Ammon's horn (tissue), 1 donor: ENCODE measurements at regions not wholly inside any gene's neighbourhood (a gene's known extent, or its start where the extent isn't known, plus 50 kb on each side); places are given as distances from the start of the nearest gene placed in this dataset.

Experiments used
- DNase-seq: peaks from one replicate; pipeline ENCODE4 v3.0.0-alpha.2; 2016; ENCODE audit warnings: low spot score

DNA sequence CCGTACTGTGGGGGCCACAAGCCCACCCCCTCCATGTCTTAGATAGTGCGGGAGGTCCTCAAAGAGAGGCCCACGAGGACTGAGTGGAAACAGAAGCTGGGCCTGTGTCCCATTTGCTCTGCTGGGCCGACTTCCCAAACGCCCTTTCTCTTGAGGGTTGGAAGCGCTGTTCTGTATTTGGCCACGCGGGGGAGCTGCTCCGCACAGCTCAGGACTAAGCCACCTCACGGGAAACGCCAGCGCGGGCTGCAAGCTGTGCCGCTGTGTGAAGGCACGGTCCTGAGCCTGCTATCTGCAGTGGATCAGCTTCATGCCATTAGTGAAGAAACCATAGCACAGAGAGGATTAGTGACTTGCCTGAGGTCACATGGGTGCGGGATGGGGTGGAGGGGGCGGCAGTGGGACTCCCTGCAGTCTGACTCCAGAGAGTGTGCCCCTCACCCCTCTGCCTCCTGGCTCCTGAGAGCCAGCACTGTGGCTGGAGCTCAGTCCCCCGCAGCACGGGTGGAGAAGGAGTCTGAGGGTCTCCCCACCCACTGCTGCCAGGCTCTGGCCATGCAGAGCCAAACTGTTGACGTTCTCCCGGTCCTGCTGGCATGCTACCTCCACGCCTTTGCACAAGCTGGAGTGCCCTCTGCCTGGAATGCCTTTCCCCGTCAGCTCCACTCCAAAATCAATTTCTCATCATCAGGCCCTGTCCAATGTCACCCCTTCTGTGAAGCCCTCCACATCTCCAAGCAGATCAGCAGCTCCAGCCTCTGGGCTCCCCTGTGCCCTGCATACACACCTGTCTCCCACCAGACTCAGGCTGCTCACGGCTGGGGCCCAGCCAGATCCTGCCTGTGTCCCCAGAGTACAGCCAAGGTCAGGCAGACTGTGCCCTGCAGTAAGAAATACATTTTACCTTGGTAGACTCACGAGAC, 51.5 kb upstream of the LRRC32 start:
- DNase-seq, result peak; percentile 91

DNA sequence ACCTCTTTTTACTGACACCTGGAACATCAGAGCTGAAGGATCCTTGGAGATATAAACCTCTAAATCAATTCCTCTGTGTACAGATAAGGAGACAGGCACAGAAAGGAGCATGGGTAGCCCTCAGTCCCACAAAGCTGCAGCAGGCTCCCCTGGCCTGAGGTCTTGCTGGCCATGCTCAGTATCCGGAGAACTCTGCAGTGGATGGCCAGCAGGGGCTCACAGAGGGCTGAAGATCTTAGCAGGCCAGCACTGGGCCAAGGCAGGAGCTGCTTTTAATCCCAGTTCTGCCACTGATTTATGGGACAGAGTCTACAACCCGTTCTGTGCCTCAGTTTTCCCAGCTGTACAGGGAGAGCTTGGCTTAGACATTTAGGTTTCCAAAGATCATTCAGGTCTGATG, 52.6 kb upstream of the LRRC32 start:
- no peak for DNase-seq

DNA sequence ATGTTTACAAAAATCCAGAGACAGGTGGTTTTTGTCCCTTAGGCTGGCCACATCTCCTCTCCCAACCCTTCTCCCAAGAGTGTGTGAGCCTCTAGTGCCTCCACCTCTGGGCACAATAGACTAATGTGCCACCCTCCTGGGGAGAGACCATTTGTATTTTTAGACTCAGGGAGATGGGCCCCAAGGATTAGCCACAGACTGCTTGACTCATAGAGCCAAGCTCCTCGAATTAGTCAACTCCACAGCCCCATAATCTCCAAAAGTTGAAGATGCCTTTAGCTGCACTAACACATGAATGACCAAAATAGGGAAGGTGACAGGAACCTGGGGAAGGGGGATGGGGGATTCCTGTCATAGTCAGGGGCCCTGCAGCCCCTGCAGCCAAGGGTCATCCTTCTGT, 53.0 kb upstream of the LRRC32 start:
- no peak for DNase-seq

DNA sequence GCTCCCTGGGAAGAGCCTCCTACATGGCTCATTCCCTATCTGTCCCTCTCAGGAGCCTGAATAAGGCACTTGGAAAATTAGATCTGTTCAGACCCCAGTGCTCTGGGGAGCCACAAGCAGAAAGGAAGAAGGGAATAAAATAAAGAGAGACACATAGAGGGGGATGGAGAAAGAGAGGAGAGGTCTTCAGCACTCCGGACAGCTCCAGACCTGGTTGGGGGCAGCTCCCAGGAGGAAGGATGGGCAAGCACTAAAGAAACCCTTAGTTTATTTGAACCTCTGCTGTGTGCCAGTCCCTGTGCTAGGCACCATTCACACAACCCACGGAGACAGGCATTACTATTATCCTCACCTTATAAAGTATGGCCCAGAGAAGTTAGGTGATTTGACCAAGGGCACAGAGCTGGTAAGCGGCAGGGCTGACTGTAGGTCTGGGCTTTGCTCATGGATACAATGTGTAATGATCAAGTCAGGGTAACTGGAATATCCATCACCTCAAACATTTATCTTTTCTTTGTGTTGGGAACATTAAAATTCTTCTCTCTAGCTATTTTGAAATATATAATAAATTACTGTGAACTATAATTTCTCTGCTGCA, 53.7 kb upstream of the LRRC32 start:
- no peak for DNase-seq

DNA sequence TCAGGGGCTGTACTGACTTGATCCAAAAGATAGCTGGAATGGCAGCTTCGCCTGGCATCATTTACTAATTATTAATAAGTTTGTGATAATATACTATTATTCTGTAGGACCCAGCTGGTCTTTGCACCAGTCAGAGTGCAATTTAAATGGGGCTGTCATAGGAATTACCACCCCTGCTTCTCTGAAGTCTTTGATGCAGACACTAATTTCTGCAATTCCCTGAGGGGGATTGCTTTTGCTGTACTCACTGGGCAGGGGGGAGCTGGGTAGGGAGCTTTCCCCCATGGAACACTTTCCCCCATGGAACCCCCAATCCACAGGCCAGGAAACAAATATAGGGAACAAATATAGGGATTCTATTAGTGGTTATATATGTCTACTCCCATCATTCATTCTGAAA, 54.9 kb upstream of the TSKU start:
- DNase-seq, result no peak

DNA sequence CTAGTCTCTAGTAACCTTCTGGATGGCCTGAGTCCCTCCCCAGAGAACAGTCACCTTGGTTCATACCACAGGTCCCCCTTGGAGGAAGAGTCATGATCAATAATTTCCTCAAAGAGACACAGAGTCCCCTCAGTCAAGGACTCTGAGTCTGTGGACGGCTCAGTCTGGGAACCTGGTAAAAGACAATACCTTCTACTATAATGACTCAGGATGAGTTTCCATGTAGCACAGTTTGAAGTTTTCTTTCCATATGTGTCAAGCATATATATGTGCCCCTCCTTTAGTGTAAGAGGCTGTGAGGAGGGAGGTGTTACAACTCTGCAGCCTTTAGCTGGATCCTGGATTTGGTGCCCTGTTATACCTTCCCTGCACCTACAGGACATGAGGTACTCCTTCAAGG, 54.4 kb upstream of the TSKU start:
- DNase-seq, result no peak

DNA sequence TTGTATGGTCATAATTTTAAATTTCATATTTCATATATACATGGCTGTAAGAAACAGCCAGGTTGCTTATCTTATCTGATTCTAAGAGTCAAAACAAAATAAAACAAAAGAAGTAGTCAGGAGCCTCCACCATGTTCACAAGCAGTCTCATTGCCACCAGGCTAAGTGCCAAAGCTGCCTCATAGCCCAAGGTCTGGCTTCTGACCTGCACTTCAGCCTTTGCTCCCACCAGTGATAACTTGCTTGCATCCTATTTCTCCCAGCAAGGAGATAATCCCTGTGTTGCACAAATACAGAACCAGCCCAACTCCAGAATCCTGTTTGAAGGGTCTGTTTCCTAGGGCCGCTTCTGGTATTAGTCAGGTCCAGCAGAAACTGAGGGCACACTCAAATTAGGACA, 53.9 kb upstream of the TSKU start:
- DNase-seq, result no peak

DNA sequence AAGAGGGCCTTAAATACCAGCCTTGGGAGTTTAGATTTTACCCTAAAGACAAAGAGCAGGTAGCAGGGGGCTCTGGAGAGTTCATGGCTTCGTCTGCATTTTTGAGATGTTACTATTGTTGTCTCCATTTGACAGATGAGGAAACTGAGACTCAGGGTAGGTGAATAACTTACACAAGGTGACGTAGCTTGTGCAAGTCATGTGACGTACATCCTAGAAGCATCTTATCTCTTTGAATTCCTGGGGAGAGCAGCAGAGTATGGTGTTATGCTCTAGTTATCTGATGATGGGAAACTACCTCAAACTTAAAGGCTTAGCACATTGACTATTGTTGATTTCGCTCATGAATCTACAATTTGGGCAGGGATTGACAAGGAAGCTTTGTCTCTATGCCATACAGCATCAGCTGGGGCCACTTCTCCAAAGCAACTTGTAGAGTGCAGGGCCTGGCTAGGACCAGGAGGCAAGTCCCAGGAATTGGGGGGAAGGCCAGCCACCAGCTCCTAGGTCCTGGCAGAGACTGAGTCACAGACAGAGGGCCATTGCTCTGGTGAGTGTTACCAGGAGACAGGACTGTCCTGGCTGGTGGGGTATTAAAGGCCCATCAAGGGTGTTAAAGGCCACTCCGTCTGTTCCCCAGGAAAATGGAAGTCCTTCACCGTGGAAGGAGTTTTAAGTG, 52.1 kb upstream of the TSKU start:
- no peak for DNase-seq

DNA sequence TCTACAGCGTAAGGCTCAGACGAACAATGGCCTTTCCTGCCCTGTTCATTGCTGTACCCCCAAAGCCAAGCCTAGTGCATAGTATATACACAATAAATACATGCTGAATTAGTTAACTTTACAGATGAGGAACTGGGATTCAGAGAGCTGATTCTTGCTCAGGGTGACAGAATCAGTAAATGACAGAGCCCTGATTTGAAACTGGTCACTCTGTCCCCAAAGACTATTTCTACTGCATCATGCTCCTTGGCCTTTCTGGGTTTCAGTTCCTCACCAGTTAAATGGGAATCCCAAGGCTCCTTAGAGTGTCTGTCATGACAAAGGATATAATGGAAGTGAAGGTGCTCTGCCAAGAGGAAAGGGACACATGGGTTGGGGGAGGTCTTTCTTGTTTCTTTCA, 50.5 kb upstream of the TSKU start:
- no peak for DNase-seq
